ENCODE measurements at regions not wholly inside any gene's neighbourhood (a gene's known extent, or its start where the extent isn't known, plus 50 kb on each side); places are given as distances from the start of the nearest gene placed in this dataset.

DNA sequence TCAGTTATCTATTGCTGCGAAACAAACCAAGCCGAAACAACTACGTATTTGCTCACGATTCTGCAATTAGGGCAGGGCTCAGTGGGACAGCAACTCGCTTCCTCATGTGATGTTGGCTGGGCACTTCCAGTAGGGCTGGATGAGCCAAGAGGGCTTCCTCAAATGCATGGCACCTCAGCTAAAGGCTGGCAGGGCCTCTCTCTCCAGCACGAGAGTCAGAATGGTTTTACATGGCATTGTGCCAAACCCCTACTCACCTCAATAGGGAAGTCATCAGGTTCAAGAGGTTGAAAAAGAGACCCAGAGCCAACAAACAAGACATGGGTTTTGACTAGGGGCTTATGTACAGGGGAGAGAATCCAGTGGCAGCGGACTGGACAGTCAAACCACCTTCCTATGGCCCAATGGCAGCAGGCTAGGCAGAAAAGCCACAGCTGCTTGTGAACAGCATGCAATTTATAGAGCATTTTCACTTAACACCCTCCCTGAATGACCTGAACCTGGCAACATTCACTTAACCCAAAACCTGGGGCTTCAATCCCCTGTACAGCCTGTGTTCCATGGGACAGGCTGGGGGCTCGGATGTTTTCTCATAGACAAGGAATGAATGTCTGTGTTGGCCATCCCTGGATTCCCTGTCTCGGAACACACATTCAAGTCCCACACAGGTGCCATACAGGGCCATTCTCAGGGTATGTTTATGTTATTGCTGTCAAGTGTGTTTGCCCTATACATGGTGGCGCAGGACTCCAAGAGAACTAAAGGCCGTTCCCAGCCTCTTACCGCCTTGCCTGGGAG, 154.2 kb upstream of the NAV2 start:
- Histone ChIP-seq H3K9ac (ENCODE audit: low read depth, low read length) (no peak overlapping the region), H3K4me3 (ENCODE audit: low read depth in 1 of 2, low read length in 2 of 2) (no peak overlapping the region), H2AFZ (ENCODE audit: low read depth, low read length) (no peak overlapping the region), H4K20me1 (ENCODE audit: insufficient read depth, low read length) (no peaks in the 10 kb centered on the region), H3K36me3 (ENCODE audit: insufficient read depth, low read length) (no peaks in the 10 kb centered on the region), H3K27ac (ENCODE audit: low read length) (no peak overlapping the region), H3K4me2 (ENCODE audit: insufficient read depth, low read length) (no peak overlapping the region), H3K9me3 (ENCODE audit: insufficient read depth, low read length, severe bottlenecking) (no peaks in the 10 kb centered on the region), H3K27me3 (ENCODE audit: insufficient read depth, low read length, poor library complexity) (peaks cover 8% of the 10 kb centered on the region), H3K79me2 (ENCODE audit: insufficient read depth, low read length) (no peaks in the 10 kb centered on the region), H3K4me1 (ENCODE audit: insufficient read depth, low read length) (no peaks in the 10 kb centered on the region)
- DNase-seq (no peak), ATAC-seq (ENCODE audit: insufficient read depth, low read depth) (no peak)
- TF ChIP-seq, protein P1, sequence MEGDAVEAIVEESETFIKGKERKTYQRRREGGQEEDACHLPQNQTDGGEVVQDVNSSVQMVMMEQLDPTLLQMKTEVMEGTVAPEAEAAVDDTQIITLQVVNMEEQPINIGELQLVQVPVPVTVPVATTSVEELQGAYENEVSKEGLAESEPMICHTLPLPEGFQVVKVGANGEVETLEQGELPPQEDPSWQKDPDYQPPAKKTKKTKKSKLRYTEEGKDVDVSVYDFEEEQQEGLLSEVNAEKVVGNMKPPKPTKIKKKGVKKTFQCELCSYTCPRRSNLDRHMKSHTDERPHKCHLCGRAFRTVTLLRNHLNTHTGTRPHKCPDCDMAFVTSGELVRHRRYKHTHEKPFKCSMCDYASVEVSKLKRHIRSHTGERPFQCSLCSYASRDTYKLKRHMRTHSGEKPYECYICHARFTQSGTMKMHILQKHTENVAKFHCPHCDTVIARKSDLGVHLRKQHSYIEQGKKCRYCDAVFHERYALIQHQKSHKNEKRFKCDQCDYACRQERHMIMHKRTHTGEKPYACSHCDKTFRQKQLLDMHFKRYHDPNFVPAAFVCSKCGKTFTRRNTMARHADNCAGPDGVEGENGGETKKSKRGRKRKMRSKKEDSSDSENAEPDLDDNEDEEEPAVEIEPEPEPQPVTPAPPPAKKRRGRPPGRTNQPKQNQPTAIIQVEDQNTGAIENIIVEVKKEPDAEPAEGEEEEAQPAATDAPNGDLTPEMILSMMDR (IDR thresholded peaks at IDR 0.05; ENCODE audit: borderline replicate concordance, extremely low read depth, low read length, poor library complexity, severe bottlenecking) = no peak
- no peak for TF ChIP-seq EZH2 (IDR thresholded peaks at IDR 0.05; ENCODE audit: borderline replicate concordance, low read depth, low read length, severe bottlenecking)

DNA sequence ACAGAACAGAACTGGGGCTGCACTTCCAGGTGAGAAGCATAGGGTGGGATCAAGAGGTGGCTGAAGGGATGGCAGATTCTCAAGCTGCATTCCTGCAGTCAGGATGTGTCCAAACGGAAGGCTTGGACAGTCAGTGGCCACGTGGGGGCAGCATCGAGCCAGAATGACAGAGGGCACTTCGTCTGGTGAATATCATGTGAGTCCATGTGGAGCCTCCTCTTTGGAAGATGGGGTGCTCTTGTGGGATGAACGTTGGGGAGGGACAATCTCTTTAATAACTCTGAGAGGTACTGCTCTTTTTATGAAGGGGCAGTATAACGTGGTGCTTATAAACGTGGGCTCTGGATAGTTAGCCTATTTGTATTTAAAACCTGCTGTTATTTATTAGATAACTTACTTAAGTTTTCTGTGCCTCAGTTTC, 154.9 kb upstream of the NAV2 start:
- Histone ChIP-seq H3K27ac (ENCODE audit: low read length) (no peak overlapping the region), H3K79me2 (ENCODE audit: insufficient read depth, low read length) (no peaks in the 10 kb centered on the region), H3K4me1 (ENCODE audit: insufficient read depth, low read length) (no peaks in the 10 kb centered on the region), H3K9me3 (ENCODE audit: insufficient read depth, low read length, severe bottlenecking) (no peaks in the 10 kb centered on the region), H3K27me3 (ENCODE audit: insufficient read depth, low read length, poor library complexity) (peaks cover 8% of the 10 kb centered on the region), H3K4me2 (ENCODE audit: insufficient read depth, low read length) (no peak overlapping the region), H3K9ac (ENCODE audit: low read depth, low read length) (no peak overlapping the region), H3K4me3 (ENCODE audit: low read depth in 1 of 2, low read length in 2 of 2) (no peak overlapping the region), H4K20me1 (ENCODE audit: insufficient read depth, low read length) (no peaks in the 10 kb centered on the region), H3K36me3 (ENCODE audit: insufficient read depth, low read length) (no peaks in the 10 kb centered on the region), H2AFZ (ENCODE audit: low read depth, low read length) (no peak overlapping the region)
- peak; percentile 65 for DNase-seq
- TF ChIP-seq EZH2 (IDR thresholded peaks at IDR 0.05; ENCODE audit: borderline replicate concordance, low read depth, low read length, severe bottlenecking) = no peak
- TF ChIP-seq, protein P1 (IDR thresholded peaks at IDR 0.05; ENCODE audit: borderline replicate concordance, extremely low read depth, low read length, poor library complexity, severe bottlenecking) = peak; percentile 89
- ATAC-seq (ENCODE audit: insufficient read depth, low read depth) = peak; percentile 72; the same call in 2 of the 3 replicates

- Histone ChIP-seq H2AFZ (ENCODE audit: low read depth, low read length) (no peak overlapping the region), H3K27me3 (ENCODE audit: insufficient read depth, low read length, poor library complexity) (peaks cover 8% of the 10 kb centered on the region), H3K9ac (ENCODE audit: low read depth, low read length) (no peak overlapping the region), H3K4me3 (ENCODE audit: low read depth in 1 of 2, low read length in 2 of 2) (no peak overlapping the region), H3K36me3 (ENCODE audit: insufficient read depth, low read length) (no peaks in the 10 kb centered on the region), H4K20me1 (ENCODE audit: insufficient read depth, low read length) (no peaks in the 10 kb centered on the region), H3K79me2 (ENCODE audit: insufficient read depth, low read length) (no peaks in the 10 kb centered on the region), H3K27ac (ENCODE audit: low read length) (no peak overlapping the region), H3K9me3 (ENCODE audit: insufficient read depth, low read length, severe bottlenecking) (no peaks in the 10 kb centered on the region), H3K4me1 (ENCODE audit: insufficient read depth, low read length) (no peaks in the 10 kb centered on the region), H3K4me2 (ENCODE audit: insufficient read depth, low read length) (no peak overlapping the region)
- ATAC-seq (ENCODE audit: insufficient read depth, low read depth) (no peak), DNase-seq (no peak)
- TF ChIP-seq, protein P1 (IDR thresholded peaks at IDR 0.05; ENCODE audit: borderline replicate concordance, extremely low read depth, low read length, poor library complexity, severe bottlenecking) = no peak
- TF ChIP-seq EZH2 (IDR thresholded peaks at IDR 0.05; ENCODE audit: borderline replicate concordance, low read depth, low read length, severe bottlenecking) = no peak
Measured at GRCh38 chr11:19557185-19557584, 155.5 kb upstream of the NAV2 start.
